ENCODE measurements at regions not wholly inside any gene's neighbourhood (a gene's known extent, or its start where the extent isn't known, plus 50 kb on each side); places are given as distances from the start of the nearest gene placed in this dataset.

GRCh38 chr6:104411302-104411701 is 448.4 kb downstream of the HACE1 start:
- TF ChIP-seq CTCF (IDR thresholded peaks at IDR 0.05 in 2 of 3, conservative IDR thresholded peaks at IDR 0.05 in 1 of 3; ENCODE audit: insufficient read depth in 2 of 3, low read depth in 1 of 3, low read length in 3 of 3) = no peak
- TF ChIP-seq SP2 (IDR thresholded peaks at IDR 0.05; ENCODE audit: extremely low read depth, low read depth, low read length, poor library complexity, severe bottlenecking) = no peak
- TF ChIP-seq EZH2 (IDR thresholded peaks at IDR 0.05; ENCODE audit: borderline replicate concordance, low read depth, low read length) = no peak
- no peak for TF ChIP-seq ZFX (CRISPR knock-in tag; IDR thresholded peaks at IDR 0.05)
- TF ChIP-seq USF2 (CRISPR knock-in tag; IDR thresholded peaks at IDR 0.05) = no peak
- no peak for TF ChIP-seq ADNP (tag; IDR thresholded peaks at IDR 0.05)
- TF ChIP-seq ZNF668 (CRISPR knock-in tag; IDR thresholded peaks at IDR 0.05) = no peak
- no peak for TF ChIP-seq ZNF24 (IDR thresholded peaks at IDR 0.05)
- TF ChIP-seq GTF2A2 (tag; IDR thresholded peaks at IDR 0.05) = no peak
- TF ChIP-seq ZNF830 (CRISPR knock-in tag; IDR thresholded peaks at IDR 0.05) = no peak
